GM19468 (cell line): ENCODE measurements at regions not wholly inside any gene's neighbourhood (a gene's known extent, or its start where the extent isn't known, plus 50 kb on each side); places are given as distances from the start of the nearest gene placed in this dataset.

Experiments used
- ATAC-seq: cut with Tn5 transposase; IDR thresholded peaks from one replicate; pipeline ENCODE4 v1.9.1; 2021; ENCODE audit warnings: mild to moderate bottlenecking, moderate library complexity, moderate number of reproducible peaks; ENCODE audit not compliant: unreplicated experiment; ENCODE audit errors: extremely low read depth

GRCh38 chr4:140281828-140282552 lies 91.5 kb upstream of the SCOC start:
- no peak for ATAC-seq

GRCh38 chr4:140277576-140277975 lies 95.9 kb upstream of the SCOC start:
- no peak for ATAC-seq

GRCh38 chr4:140271553-140271952 lies 101.9 kb upstream of the SCOC start:
- no peak for ATAC-seq

GRCh38 chr4:140269369-140269768 lies 104.1 kb upstream of the SCOC start:
- no peak for ATAC-seq

- no peak for ATAC-seq
These were observed 105.1 kb upstream of the SCOC start for GRCh38 chr4:140268186-140268841.

- ATAC-seq: no peak
These were observed 105.9 kb upstream of the SCOC start for GRCh38 chr4:140267576-140267975.

GRCh38 chr4:140266958-140267568 lies 106.4 kb upstream of the SCOC start:
- ATAC-seq: no peak

- ATAC-seq: no peak
These were observed 106.2 kb upstream of the MAML3 start for GRCh38 chr4:140260227-140260626.

- ATAC-seq: no peak
These were observed 104.5 kb upstream of the MAML3 start for GRCh38 chr4:140258476-140258875.

GRCh38 chr4:140257461-140258305 lies 103.7 kb upstream of the MAML3 start:
- ATAC-seq: no peak

GRCh38 chr4:140256941-140257340 lies 103.0 kb upstream of the MAML3 start:
- ATAC-seq: no peak

GRCh38 chr4:140256335-140256734 lies 102.4 kb upstream of the MAML3 start:
- ATAC-seq: no peak

GRCh38 chr4:140255927-140256326 lies 101.9 kb upstream of the MAML3 start:
- no peak for ATAC-seq

GRCh38 chr4:140255467-140255866 lies 101.5 kb upstream of the MAML3 start:
- ATAC-seq: no peak

- no peak for ATAC-seq
These were observed 100.8 kb upstream of the MAML3 start for GRCh38 chr4:140254651-140255299.

- ATAC-seq: no peak
These were observed 99.6 kb upstream of the MAML3 start for GRCh38 chr4:140253556-140254027.

- peak; percentile 40 for ATAC-seq
These were observed 99.0 kb upstream of the MAML3 start for GRCh38 chr4:140252742-140253555.

GRCh38 chr4:140252141-140252741 lies 98.3 kb upstream of the MAML3 start:
- ATAC-seq: no peak

- no peak for ATAC-seq
These were observed 97.6 kb upstream of the MAML3 start for GRCh38 chr4:140251571-140251970.
